ENCODE measurements at regions not wholly inside any gene's neighbourhood (a gene's known extent, or its start where the extent isn't known, plus 50 kb on each side); places are given as distances from the start of the nearest gene placed in this dataset.
A peak's percentile ranks its signal among the peaks of the same experiment; 100 is the strongest.

GRCh38 chr2:196544906-196545433, 94.5 kb upstream of the CCDC150 start:
- no peak overlapping the region for H3K4me3 ChIP-seq (ENCODE audit: low read depth, low read length)
- TF ChIP-seq, protein P1, sequence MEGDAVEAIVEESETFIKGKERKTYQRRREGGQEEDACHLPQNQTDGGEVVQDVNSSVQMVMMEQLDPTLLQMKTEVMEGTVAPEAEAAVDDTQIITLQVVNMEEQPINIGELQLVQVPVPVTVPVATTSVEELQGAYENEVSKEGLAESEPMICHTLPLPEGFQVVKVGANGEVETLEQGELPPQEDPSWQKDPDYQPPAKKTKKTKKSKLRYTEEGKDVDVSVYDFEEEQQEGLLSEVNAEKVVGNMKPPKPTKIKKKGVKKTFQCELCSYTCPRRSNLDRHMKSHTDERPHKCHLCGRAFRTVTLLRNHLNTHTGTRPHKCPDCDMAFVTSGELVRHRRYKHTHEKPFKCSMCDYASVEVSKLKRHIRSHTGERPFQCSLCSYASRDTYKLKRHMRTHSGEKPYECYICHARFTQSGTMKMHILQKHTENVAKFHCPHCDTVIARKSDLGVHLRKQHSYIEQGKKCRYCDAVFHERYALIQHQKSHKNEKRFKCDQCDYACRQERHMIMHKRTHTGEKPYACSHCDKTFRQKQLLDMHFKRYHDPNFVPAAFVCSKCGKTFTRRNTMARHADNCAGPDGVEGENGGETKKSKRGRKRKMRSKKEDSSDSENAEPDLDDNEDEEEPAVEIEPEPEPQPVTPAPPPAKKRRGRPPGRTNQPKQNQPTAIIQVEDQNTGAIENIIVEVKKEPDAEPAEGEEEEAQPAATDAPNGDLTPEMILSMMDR (conservative IDR thresholded peaks at IDR 0.05; ENCODE audit: low read depth, low read length), result no peak
- DNase-seq (ENCODE audit: low read depth), result peak; percentile 6

DNA sequence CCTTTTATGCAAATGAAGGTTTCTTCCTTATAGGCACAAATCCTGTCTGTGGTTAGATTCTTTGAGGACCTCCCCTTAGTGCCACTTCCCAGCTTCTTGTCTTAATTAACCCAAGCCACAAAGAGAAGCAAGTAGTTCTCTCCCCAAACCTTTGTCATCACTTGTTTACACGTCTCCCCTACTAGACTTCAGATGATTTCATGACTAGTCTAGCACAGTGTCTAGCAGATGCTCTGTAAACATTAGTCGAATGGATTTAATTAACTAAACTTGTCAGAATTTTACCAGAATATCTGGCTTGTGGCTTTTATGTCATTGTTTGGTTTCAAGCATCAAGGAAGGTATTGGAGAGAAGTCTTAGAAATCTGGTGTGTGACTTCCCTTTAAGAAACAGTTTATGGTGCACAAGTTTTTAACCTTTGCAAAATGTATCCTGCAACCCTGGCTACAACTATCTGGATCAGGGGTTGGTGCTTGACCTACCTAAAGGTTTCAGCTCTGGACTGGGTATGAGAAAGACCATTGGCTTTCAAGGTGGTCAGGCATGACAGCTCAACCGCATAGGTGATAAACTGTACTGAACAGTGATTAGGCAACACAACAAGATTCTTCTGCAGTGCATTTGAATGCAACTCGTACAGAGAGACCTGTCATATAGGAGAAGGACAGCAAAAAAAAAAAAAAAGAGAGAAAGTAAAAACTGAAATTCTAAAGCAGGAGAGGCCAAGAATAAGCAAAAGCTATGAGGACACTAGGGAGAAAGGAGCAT, 93.2 kb upstream of the CCDC150 start:
- TF ChIP-seq, protein P1 (conservative IDR thresholded peaks at IDR 0.05; ENCODE audit: low read depth, low read length), result no peak
- peak; percentile 37 for DNase-seq (ENCODE audit: low read depth)
- no peak overlapping the region for H3K4me3 ChIP-seq (ENCODE audit: low read depth, low read length)

- no peak overlapping the region for H3K4me3 ChIP-seq (ENCODE audit: low read depth, low read length)
- DNase-seq (ENCODE audit: low read depth), result no peak
- TF ChIP-seq, protein P1 (conservative IDR thresholded peaks at IDR 0.05; ENCODE audit: low read depth, low read length), result no peak
These were observed 90.5 kb upstream of the CCDC150 start for GRCh38 chr2:196549052-196549451.

- no peak for DNase-seq (ENCODE audit: low read depth)
- TF ChIP-seq, protein P1 (conservative IDR thresholded peaks at IDR 0.05; ENCODE audit: low read depth, low read length), result no peak
- no peak overlapping the region for H3K4me3 ChIP-seq (ENCODE audit: low read depth, low read length)
These were observed 88.5 kb upstream of the CCDC150 start for GRCh38 chr2:196551014-196551413.

DNA sequence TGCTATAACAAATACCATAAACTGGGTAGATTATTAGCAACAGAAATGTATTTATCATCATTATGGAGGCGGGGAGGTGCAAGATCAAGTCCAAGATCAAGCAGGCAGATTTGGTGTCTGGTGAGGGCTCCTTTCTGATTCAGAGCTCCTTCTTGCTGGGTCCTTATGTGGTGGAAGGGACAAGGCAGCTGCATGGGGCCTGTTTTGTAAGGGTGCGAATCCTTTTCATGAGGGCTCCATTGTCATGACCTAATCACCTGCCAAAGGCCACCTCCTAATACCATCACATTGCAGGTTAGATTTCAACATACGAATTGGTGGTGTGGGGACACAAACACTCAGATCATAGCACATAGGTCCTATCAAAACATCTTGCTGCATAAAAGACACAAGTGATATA, 84.4 kb upstream of the CCDC150 start:
- DNase-seq (ENCODE audit: low read depth), result no peak
- TF ChIP-seq, protein P1 (conservative IDR thresholded peaks at IDR 0.05; ENCODE audit: low read depth, low read length), result no peak
- H3K4me3 ChIP-seq (ENCODE audit: low read depth, low read length), result no peak overlapping the region

GRCh38 chr2:196555726-196556125, 83.8 kb upstream of the CCDC150 start:
- TF ChIP-seq, protein P1 (conservative IDR thresholded peaks at IDR 0.05; ENCODE audit: low read depth, low read length), result no peak
- DNase-seq (ENCODE audit: low read depth), result no peak
- H3K4me3 ChIP-seq (ENCODE audit: low read depth, low read length), result no peak overlapping the region

- TF ChIP-seq, protein P1 (conservative IDR thresholded peaks at IDR 0.05; ENCODE audit: low read depth, low read length), result no peak
- no peak for DNase-seq (ENCODE audit: low read depth)
- H3K4me3 ChIP-seq (ENCODE audit: low read depth, low read length), result no peak overlapping the region
These were observed 81.0 kb upstream of the CCDC150 start for GRCh38 chr2:196558497-196558896.

All from epithelial cell of proximal tubule (primary cell).